ENCODE measurements at regions not wholly inside any gene's neighbourhood (a gene's known extent, or its start where the extent isn't known, plus 50 kb on each side); places are given as distances from the start of the nearest gene placed in this dataset.
A peak's percentile ranks its signal among the peaks of the same experiment; 100 is the strongest.

DNA sequence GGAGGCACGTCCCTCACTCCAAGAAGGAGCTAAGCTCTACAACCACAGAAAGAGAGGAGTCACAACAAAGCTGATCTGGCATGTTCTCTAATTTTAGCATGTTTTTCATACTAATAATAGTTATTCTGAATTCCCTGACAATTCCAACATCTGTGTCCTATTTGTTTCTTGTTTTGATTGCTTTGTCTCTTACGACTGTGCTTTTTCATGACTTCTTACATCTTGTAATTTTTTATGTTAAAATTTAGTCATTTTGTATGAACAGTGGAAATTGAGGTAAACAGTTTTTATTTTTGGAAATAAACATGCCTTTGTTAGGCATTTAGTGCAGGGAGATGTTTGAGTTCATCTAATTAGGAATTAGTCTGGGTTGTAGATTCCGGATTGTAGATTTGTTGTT lies 668.1 kb upstream of the EDIL3 start:
- Mint-ChIP-seq H3K27me3 (peaks cover 5% of the 10 kb centered on the region), H3K4me3 (ENCODE audit: low read depth) (no peak overlapping the region), H3K9me3 (ENCODE audit: low read depth) (no peaks in the 10 kb centered on the region), H3K4me1 (ENCODE audit: low read depth) (no peaks in the 10 kb centered on the region), H3K27ac (no peak overlapping the region), H3K36me3 (ENCODE audit: insufficient read depth) (no peaks in the 10 kb centered on the region)
- DNase-seq (ENCODE audit: low spot score, unreplicated experiment), result no peak
- TF ChIP-seq, protein P1, sequence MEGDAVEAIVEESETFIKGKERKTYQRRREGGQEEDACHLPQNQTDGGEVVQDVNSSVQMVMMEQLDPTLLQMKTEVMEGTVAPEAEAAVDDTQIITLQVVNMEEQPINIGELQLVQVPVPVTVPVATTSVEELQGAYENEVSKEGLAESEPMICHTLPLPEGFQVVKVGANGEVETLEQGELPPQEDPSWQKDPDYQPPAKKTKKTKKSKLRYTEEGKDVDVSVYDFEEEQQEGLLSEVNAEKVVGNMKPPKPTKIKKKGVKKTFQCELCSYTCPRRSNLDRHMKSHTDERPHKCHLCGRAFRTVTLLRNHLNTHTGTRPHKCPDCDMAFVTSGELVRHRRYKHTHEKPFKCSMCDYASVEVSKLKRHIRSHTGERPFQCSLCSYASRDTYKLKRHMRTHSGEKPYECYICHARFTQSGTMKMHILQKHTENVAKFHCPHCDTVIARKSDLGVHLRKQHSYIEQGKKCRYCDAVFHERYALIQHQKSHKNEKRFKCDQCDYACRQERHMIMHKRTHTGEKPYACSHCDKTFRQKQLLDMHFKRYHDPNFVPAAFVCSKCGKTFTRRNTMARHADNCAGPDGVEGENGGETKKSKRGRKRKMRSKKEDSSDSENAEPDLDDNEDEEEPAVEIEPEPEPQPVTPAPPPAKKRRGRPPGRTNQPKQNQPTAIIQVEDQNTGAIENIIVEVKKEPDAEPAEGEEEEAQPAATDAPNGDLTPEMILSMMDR (IDR thresholded peaks at IDR 0.05; ENCODE audit: unreplicated experiment), result no peak

DNA sequence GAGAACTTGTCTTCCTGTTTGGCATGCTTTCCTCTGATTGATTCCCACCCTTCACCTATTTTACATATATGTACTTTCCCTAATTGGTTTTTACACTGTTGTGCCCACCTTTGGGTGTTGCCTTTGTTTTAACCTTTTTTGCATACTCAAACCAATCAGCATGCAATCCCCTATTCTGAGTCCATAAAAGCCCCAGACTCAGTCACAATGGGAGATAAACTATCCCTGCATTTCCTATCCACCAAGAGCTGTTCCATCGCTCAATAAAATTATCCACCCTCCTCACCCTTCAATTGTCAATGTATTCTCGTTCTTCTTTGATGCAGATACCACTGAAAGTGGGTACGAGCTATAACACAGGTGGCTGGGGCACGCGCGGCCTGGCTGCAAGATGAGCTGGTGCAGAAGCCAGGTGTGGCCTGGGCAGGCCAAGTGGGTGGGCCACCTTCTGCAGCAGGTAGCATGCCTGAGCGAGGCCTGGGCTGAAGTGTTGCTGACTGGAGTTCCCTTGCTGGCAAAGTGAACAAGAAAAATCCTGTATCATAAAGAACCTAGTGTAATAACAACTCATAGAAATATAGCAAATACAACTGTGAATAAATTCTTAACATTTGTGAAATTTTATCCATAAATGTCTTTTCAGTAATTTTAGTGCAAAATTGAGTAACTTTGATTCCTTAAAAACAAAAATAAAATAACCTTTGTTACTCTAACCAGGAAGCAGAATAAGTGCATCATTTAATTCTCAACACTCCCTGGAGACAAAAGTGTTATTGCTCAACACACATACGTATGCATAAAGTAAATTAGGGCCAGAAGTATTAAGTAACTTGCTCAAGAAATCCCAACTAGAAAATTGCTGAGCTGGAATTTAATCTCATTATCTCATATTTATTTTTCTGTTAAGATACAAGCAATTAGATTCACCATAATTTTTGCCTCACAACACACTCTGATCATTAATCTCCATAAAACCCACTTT lies 685.3 kb upstream of the EDIL3 start:
- no peak overlapping the region for H3K27ac Mint-ChIP-seq

DNA sequence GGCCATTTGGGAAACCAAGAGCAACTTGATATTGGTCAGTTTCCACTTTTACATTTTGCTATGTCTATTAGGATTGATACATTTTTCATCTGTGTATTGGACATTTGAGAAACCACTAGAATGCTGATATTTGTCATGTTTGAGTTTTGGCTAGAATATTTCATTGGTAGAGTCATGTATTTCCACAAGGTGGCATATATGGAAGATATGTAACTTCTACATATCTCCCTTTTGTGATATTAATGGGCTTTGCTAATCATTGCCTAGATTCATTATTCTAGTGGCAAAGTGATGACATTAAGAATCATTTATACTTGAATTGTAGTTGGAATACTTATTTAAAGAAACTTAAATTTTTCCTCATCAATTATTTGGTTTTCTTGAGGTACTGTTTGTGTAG lies 692.9 kb upstream of the EDIL3 start:
- H3K27ac Mint-ChIP-seq, result no peak overlapping the region
- TF ChIP-seq, protein P1 (IDR thresholded peaks at IDR 0.05; ENCODE audit: unreplicated experiment), result no peak
- H3K9me3 Mint-ChIP-seq (ENCODE audit: low read depth), result no peaks in the 10 kb centered on the region
- H3K4me1 Mint-ChIP-seq (ENCODE audit: low read depth), result no peaks in the 10 kb centered on the region
- no peaks in the 10 kb centered on the region for H3K27me3 Mint-ChIP-seq
- H3K36me3 Mint-ChIP-seq (ENCODE audit: insufficient read depth), result no peaks in the 10 kb centered on the region
- DNase-seq (ENCODE audit: low spot score, unreplicated experiment), result no peak
- no peak overlapping the region for H3K4me3 Mint-ChIP-seq (ENCODE audit: low read depth)

More for the DNA sequence above, 685.3 kb upstream of the EDIL3 start:
- no peak for DNase-seq (ENCODE audit: low spot score, unreplicated experiment)
- no peaks in the 10 kb centered on the region for H3K36me3 Mint-ChIP-seq (ENCODE audit: insufficient read depth)
- H3K4me3 Mint-ChIP-seq (ENCODE audit: low read depth), result no peak overlapping the region
- TF ChIP-seq, protein P1 (IDR thresholded peaks at IDR 0.05; ENCODE audit: unreplicated experiment), result no peak
- no peaks in the 10 kb centered on the region for H3K4me1 Mint-ChIP-seq (ENCODE audit: low read depth)
- no peaks in the 10 kb centered on the region for H3K27me3 Mint-ChIP-seq
- no peaks in the 10 kb centered on the region for H3K9me3 Mint-ChIP-seq (ENCODE audit: low read depth)

GRCh38 chr5:85096421-85096820 lies 711.7 kb upstream of the EDIL3 start:
- no peak for DNase-seq (ENCODE audit: low spot score, unreplicated experiment)
- H3K27me3 Mint-ChIP-seq, result no peaks in the 10 kb centered on the region
- H3K4me3 Mint-ChIP-seq (ENCODE audit: low read depth), result no peak overlapping the region
- H3K27ac Mint-ChIP-seq, result no peak overlapping the region
- no peaks in the 10 kb centered on the region for H3K36me3 Mint-ChIP-seq (ENCODE audit: insufficient read depth)
- TF ChIP-seq, protein P1 (IDR thresholded peaks at IDR 0.05; ENCODE audit: unreplicated experiment), result no peak
- H3K4me1 Mint-ChIP-seq (ENCODE audit: low read depth), result no peaks in the 10 kb centered on the region
- peaks cover 20% of the 10 kb centered on the region for H3K9me3 Mint-ChIP-seq (ENCODE audit: low read depth)

DNA sequence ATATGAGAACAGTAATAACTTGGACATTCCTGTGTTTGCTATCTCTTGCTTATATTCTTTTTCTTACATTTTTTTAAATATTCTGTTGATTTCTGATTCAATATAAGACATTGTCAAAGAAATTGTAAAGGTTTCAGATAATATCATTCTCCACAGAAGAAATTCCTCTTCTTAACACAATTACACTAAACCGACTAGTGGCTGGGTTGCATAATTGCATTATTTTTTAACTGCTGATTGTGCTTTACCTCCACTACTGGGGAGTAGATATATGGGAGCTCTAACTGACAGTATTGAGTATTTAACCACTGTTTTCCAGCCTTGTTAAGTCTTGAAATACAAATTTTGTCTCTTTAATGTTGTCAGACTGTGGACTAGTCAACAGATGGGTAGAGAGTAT lies 723.8 kb upstream of the EDIL3 start:
- Mint-ChIP-seq H3K27me3 (no peaks in the 10 kb centered on the region), H3K9me3 (ENCODE audit: low read depth) (no peaks in the 10 kb centered on the region), H3K36me3 (ENCODE audit: insufficient read depth) (no peaks in the 10 kb centered on the region), H3K27ac (no peak overlapping the region), H3K4me1 (ENCODE audit: low read depth) (peaks cover 3% of the 10 kb centered on the region), H3K4me3 (ENCODE audit: low read depth) (no peak overlapping the region)
- TF ChIP-seq, protein P1 (IDR thresholded peaks at IDR 0.05; ENCODE audit: unreplicated experiment), result peak; percentile 28
- no peak for DNase-seq (ENCODE audit: low spot score, unreplicated experiment)

All from progenitor cell of endocrine pancreas (in vitro differentiated cells).